B cell (primary cell): ENCODE measurements at regions not wholly inside any gene's neighbourhood (a gene's known extent, or its start where the extent isn't known, plus 50 kb on each side); places are given as distances from the start of the nearest gene placed in this dataset.

ENCODE experiments used
- ATAC-seq: fragments of 200-7000 bp; cut with Tn5 transposase; one replicate; pipeline ENCODE4 v1.10.0; 2021; ENCODE audit warnings: low read depth, mild to moderate bottlenecking, moderate number of reproducible peaks, moderate library complexity
- CTCF ChIA-PET: fragments of 350-600 bp; sonication (Branson Sonifier 250); formaldehyde crosslinking; loops from one replicate; lab custom pipeline; 2021; ENCODE audit warnings: antibody characterized with exemption, inconsistent platforms; lab: Charles Lee
- POLR2A ChIA-PET: fragments of 350-600 bp; sonication (Branson Sonifier 250); formaldehyde crosslinking; loops from one replicate; lab custom pipeline; 2021; ENCODE audit warnings: antibody characterized with exemption; lab: Charles Lee
- DNase-seq: peaks from one replicate; pipeline ENCODE4 v3.0.0; 2013
- H2AFZ ChIP-seq: 2 replicates; pipeline ENCODE4 v1.6.1; 2012; ENCODE audit warnings: mild to moderate bottlenecking, low read depth, low read length; ENCODE audit not compliant: insufficient read depth, poor library complexity, severe bottlenecking
- H3K27ac ChIP-seq, 2 donors: 1 replicate in 1 of 2; 2 replicates in 1 of 2; pipeline ENCODE4 v1.5.1; 2012 to 2013; ENCODE audit warnings: low read length in 2 of 2, mild to moderate bottlenecking in 2 of 2, moderate library complexity in 1 of 2
- H3K27me3 ChIP-seq, 4 experiments: fragments of 200-600 bp in 1 of 4; sonication (generic) in 1 of 4; replicated peaks in 1 of 4; 1 replicate in 2 of 4; 2 replicates in 2 of 4; pipeline versions ENCODE4 v1.6.1 to v1.7.0; 2013 to 2016; ENCODE audit warnings: low read length in 3 of 4, mild to moderate bottlenecking in 2 of 4, mixed read lengths in 1 of 4, moderate library complexity in 1 of 4; ENCODE audit not compliant: insufficient read depth in 4 of 4, control insufficient read depth in 3 of 4; ENCODE audit errors: control extremely low read depth in 1 of 4
- H3K36me3 ChIP-seq, 2 experiments: replicated peaks in 1 of 2; 1 replicate in 1 of 2; 2 replicates in 1 of 2; pipeline versions ENCODE4 v1.6.1 to v1.7.1; 2013; ENCODE audit warnings: low read length in 1 of 2; ENCODE audit not compliant: insufficient read depth in 2 of 2, control insufficient read depth in 1 of 2; ENCODE audit errors: control extremely low read depth in 1 of 2, extremely low read depth in 1 of 2
- H3K4me1 ChIP-seq, 2 donors: fragments of 200-600 bp in 1 of 2; sonication (generic) in 1 of 2; 1 replicate in 1 of 2; 2 replicates in 1 of 2; pipeline versions ENCODE4 v1.5.1 to v1.6.1; 2013 to 2017; ENCODE audit warnings: low read length in 2 of 2; ENCODE audit not compliant: control insufficient read depth in 2 of 2, insufficient read depth in 2 of 2
- H3K4me2 ChIP-seq: replicated peaks from 2 replicates; pipeline ENCODE3; 2012; ENCODE audit warnings: mild to moderate bottlenecking, low read depth, low read length; ENCODE audit not compliant: poor library complexity, severe bottlenecking
- H3K4me3 ChIP-seq, 5 experiments: fragments of 200-600 bp in 1 of 5; sonication (generic) in 1 of 5; 1 replicate in 3 of 5; 2 replicates in 2 of 5; pipeline versions ENCODE4 v1.5.1 to v1.7.0; 2011 to 2016; ENCODE audit warnings: low read length in 4 of 5, mild to moderate bottlenecking in 4 of 5, low read depth in 2 of 5, control low read depth in 1 of 5, moderate library complexity in 1 of 5; ENCODE audit not compliant: insufficient read depth in 1 of 5; ENCODE audit errors: control extremely low read depth in 1 of 5, extremely low read depth in 1 of 5
- H3K79me2 ChIP-seq: fragments of 200-600 bp; sonication (generic); one replicate; pipeline ENCODE4 v1.6.0; 2016; ENCODE audit warnings: low read length; ENCODE audit not compliant: control insufficient read depth, insufficient read depth
- H3K9ac ChIP-seq: fragments of 200-600 bp; sonication (generic); 2 replicates; pipeline ENCODE4 v1.6.1; 2017; ENCODE audit warnings: mild to moderate bottlenecking, low read length, moderate library complexity
- H3K9me3 ChIP-seq, 3 donors: one replicate each; pipeline versions ENCODE4 v1.6.1 to v1.7.1; 2013; ENCODE audit warnings: low read length in 2 of 3; ENCODE audit not compliant: control insufficient read depth in 2 of 3, insufficient read depth in 1 of 3; ENCODE audit errors: control extremely low read depth in 1 of 3
- H4K20me1 ChIP-seq: 2 replicates; pipeline ENCODE4 v1.6.0; 2012; ENCODE audit warnings: mild to moderate bottlenecking, low read length; ENCODE audit not compliant: insufficient read depth, control insufficient read depth, poor library complexity, severe bottlenecking
- H3K27ac Mint-ChIP-seq: one replicate; pipeline ENCODE4 v1.8.0; 2021; ENCODE audit warnings: mixed read lengths
- H3K27me3 Mint-ChIP-seq: one replicate; pipeline ENCODE4 v1.8.0; 2021; ENCODE audit warnings: mixed read lengths
- H3K4me1 Mint-ChIP-seq: one replicate; pipeline ENCODE4 v1.8.0; 2021; ENCODE audit warnings: mixed read lengths
- H3K4me3 Mint-ChIP-seq: one replicate; pipeline ENCODE4 v1.8.0; 2021; ENCODE audit warnings: mixed read lengths
- H3K9me3 Mint-ChIP-seq: one replicate; pipeline ENCODE4 v1.8.0; 2022; ENCODE audit warnings: mixed read lengths; ENCODE audit not compliant: insufficient read depth
- EZH2 ChIP-seq: IDR thresholded peaks from 2 replicates; pipeline ENCODE4 v1.6.1; 2012; ENCODE audit warnings: borderline replicate concordance, low read depth, mild to moderate bottlenecking, moderate library complexity, low read length; ENCODE audit not compliant: insufficient read depth, poor library complexity, severe bottlenecking
- WGBS: methylation state at CpG from one replicate; pipeline ENCODE4 v1.1.5; 2013; ENCODE audit warnings: missing lambda C conversion rate; ENCODE audit not compliant: insufficient coverage; 5-methylcytosine and 5-hydroxymethylcytosine counted together
- intact Hi-C: fragments of 100-400 bp; cut with micrococcal nuclease; formaldehyde crosslinking; loops from one replicate; pipeline ENCODE4 v1.10.0; 2022
- TF ChIP-seq, protein P1 (sequence below): fragments of 200-600 bp; IDR thresholded peaks from one replicate; pipeline ENCODE4 v1.8.0; 2022; ENCODE audit warnings: antibody characterized with exemption, mild to moderate bottlenecking

DNA sequence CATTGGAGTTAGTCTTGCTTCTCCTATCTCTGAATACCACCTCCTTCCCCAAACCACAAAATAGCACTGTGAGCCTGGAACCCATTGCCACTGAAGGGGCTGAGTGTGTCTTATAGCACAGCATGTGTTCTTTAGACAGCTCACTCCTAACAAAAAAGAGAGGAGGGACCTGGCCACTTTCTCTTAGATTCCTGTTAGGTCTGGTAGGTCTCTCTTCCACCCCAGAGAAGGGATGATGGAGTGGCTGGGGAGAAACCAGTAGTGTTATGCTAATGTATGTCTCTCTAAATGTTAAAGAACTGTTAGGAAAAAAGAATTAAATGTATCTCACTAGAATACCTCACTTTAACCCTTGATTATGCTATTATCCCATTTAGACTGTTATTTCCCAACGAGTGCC, 340.3 kb downstream of the EPHA7 start:
- intact Hi-C loops = no loop called here
- Histone ChIP-seq H3K79me2 (no peaks in the 10 kb centered on the region), H3K9ac (no peak overlapping the region), H3K4me3 (no peak overlapping the region), H3K4me2 (no peak overlapping the region), H3K36me3 (no peaks in the 10 kb centered on the region), H3K9me3 (no peaks in the 10 kb centered on the region), H3K4me1 (no peaks in the 10 kb centered on the region), H3K27me3 (no peaks in the 10 kb centered on the region), H3K27ac (no peak overlapping the region), H2AFZ (no peak overlapping the region), H4K20me1 (no peaks in the 10 kb centered on the region)
- no peak overlapping the region for H3K27ac Mint-ChIP-seq
- WGBS = 50% methylated on average over 1 of the region's 1 CpG
- CTCF ChIA-PET = no interaction called here
- DNase-seq (no peak), ATAC-seq (no peak)
- TF ChIP-seq, protein P1, sequence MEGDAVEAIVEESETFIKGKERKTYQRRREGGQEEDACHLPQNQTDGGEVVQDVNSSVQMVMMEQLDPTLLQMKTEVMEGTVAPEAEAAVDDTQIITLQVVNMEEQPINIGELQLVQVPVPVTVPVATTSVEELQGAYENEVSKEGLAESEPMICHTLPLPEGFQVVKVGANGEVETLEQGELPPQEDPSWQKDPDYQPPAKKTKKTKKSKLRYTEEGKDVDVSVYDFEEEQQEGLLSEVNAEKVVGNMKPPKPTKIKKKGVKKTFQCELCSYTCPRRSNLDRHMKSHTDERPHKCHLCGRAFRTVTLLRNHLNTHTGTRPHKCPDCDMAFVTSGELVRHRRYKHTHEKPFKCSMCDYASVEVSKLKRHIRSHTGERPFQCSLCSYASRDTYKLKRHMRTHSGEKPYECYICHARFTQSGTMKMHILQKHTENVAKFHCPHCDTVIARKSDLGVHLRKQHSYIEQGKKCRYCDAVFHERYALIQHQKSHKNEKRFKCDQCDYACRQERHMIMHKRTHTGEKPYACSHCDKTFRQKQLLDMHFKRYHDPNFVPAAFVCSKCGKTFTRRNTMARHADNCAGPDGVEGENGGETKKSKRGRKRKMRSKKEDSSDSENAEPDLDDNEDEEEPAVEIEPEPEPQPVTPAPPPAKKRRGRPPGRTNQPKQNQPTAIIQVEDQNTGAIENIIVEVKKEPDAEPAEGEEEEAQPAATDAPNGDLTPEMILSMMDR = no peak
- TF ChIP-seq EZH2 = no peak
- no peak overlapping the region for H3K4me3 Mint-ChIP-seq
- no peaks in the 10 kb centered on the region for H3K27me3 Mint-ChIP-seq
- POLR2A ChIA-PET = no interaction called here
- peaks cover 5% of the 10 kb centered on the region for H3K9me3 Mint-ChIP-seq
- no peaks in the 10 kb centered on the region for H3K4me1 Mint-ChIP-seq

DNA sequence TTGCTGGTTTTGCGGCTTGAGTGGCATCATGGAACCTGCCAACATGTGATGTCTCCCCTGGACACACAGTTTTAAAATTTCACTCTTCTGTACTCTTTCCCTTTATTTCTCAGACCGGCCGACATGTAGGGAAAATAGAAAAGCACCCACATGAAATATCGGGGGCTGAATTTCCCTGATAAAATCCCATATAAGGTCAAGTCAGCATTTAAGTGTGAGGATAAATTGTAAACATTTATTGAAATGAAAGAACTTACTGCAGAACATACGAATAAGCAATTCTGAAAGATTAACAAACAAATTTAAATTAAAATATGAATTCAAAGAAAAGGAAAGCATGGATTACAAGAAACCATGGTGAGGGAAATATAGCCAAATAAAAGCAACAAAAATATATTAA, 345.5 kb downstream of the EPHA7 start:
- CTCF ChIA-PET = no interaction called here
- Mint-ChIP-seq H3K9me3 (peaks cover 4% of the 10 kb centered on the region), H3K27me3 (no peaks in the 10 kb centered on the region), H3K27ac (no peak overlapping the region), H3K4me3 (no peak overlapping the region), H3K4me1 (no peaks in the 10 kb centered on the region)
- H3K4me3 ChIP-seq = no peak overlapping the region
- H3K36me3 ChIP-seq = no peaks in the 10 kb centered on the region
- H3K27ac ChIP-seq = no peak overlapping the region
- no peak overlapping the region for H3K9ac ChIP-seq
- H2AFZ ChIP-seq = no peak overlapping the region
- no peaks in the 10 kb centered on the region for H3K27me3 ChIP-seq
- DNase-seq (no peak), ATAC-seq (no peak)
- intact Hi-C loops = no loop called here
- POLR2A ChIA-PET = no interaction called here
- H3K4me2 ChIP-seq = no peak overlapping the region
- WGBS = no CpG with 5 or more reads among the region's 5 CpGs
- no peaks in the 10 kb centered on the region for H3K79me2 ChIP-seq
- H4K20me1 ChIP-seq = no peaks in the 10 kb centered on the region
- H3K9me3 ChIP-seq = peaks cover 0 to 2% (median 0%) of the 10 kb centered on the region in 3 donors
- TF ChIP-seq EZH2 = no peak
- TF ChIP-seq, protein P1 = no peak
- H3K4me1 ChIP-seq = no peaks in the 10 kb centered on the region
